NCI-H2029 (cell line): ENCODE measurements at regions not wholly inside any gene's neighbourhood (a gene's known extent, or its start where the extent isn't known, plus 50 kb on each side); places are given as distances from the start of the nearest gene placed in this dataset.
"Not testable (repeated sequence)": the region's sequence is repeated elsewhere in the genome, so short reads cannot be mapped to it uniquely, and the experiment has no call there.

ENCODE experiments used
- DNase-seq: peaks from one replicate; lab custom pipeline; 2025; lab: John Stamatoyannopoulos, UW

DNA sequence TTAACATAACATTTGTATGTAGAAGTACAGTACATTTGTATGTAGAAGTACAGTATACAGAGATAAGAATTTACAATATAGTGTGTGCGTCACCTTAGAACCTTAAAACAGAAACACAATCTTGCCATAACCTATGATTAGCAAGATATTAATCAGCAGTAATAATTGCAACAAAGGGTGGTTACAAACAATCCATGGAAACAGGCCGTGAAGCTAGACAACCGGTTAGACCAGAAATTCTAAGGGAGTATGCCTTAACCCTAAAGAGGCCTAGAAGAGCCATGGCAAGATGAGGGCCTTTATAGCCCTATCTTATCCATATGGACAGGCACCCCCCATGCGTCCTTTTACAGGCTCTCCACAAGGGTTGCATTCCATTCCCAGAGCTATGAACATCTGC lies 605.9 kb downstream of the KCNT2 start:
- not testable (repeated sequence) for DNase-seq

DNA sequence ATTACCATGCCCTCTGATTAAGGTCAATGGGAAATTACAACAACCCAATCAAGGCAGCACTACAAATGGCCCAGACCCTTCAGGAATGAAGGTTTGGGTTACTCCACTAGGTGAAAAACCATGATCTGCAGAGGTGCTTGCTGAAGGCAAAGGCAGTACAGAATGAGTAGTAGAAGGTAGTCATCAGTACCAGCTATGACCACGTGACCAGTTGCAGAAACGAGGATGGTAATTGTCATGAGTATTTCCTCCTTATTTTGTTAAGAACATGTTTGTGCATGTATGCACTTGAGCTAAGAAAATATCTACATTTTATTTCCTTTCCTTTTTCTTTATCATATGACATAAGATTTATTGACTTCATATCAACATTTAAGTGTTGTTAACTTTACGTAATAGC lies 607.1 kb downstream of the KCNT2 start:
- DNase-seq = no peak

DNA sequence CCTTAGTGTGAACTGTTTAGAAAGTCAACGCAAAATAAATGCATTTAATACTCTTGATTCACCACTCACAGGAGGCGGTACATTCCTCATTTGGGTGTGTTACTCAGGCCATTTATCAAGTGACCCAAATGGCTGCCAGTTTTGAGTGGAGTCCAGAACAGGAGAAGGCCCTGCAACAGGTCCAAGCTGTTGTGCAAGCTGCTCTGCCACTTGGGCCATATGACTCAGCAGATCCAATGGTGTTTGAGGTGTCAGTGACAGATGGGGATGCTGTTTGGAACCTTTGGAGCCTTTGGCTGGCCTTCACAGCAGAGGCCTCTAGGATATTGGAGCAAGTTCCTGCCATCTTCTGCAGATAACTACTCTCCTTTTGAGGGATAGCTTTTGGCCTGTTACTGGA lies 609.2 kb downstream of the KCNT2 start:
- DNase-seq = no peak

DNA sequence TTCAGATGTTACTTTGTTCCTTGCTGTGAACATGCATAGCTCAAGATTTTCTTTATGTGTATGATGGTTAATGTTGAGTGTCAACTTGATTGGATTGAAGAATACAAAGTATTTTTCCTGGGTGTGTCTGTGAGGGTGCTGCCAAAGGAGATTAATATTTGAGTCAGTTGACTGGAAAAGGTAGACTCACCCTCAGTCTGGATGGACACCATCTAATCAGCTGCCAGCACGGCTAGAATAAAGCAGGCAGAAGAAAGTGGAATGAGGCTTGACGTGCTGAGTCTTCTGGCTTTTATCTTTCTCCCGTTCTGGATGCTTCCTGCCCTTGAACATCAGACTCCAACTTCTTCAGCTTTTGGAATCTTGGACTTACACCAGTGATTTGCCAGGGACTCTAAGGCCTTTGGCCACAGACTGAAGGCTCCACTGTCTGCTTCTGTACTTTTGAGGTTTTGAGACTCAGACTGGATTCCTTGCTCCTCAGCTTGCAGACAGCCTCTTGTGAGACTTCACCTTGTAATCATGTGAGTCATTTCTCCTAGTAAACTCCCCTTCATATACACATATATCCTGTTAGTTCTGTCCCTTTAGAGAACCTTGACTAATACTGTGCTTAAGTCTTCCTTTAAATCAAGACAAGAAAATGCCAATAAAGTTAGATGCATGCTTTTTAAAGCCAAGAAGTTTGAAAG lies 626.6 kb downstream of the KCNT2 start:
- DNase-seq = no peak

DNA sequence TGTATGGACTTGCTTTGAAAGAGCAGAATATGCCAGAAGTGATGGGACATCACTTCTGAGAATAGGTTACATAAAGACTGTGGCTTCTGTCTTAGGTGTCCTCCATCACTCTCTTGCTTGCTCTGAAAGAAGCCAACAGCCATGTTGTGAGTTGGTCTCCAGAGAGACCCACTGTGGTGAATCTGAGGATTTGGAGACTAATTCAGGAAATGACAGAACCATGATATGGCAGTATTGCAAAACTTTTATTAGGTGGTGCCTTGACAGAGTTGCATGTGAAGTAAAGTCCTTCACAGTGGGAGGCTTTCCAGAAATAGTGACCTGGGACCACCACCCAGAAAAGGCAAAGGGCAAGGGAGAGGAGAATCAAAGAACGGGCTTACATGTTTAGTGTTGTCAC lies 628.6 kb downstream of the KCNT2 start:
- no peak for DNase-seq

DNA sequence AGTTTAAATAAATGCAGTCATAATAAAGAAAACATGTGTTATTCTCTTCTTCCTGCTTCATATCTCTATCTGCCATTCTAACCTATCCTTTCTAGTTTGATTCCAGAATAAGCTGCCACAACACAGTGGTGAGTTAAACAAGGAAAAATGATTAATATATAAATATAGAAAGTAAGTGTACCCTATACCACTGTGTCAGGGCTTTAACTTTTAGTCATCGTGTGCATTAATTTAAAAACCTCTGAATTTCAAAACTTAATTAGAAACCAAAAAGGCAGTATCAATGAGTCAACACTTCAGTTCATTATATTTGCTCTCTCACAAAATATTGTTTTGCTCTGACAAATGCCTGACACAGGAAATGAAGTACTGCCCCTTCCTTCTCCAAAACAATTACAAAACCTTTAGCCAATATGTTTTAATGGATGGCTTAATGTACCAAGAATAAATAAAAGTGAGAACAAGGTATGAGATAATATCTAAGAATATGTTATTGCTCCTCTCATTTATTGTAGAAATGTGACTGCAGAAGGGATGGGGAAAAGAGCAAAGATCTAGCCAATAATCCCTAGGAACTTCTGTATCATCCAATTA lies 634.8 kb downstream of the KCNT2 start:
- DNase-seq = no peak

DNA sequence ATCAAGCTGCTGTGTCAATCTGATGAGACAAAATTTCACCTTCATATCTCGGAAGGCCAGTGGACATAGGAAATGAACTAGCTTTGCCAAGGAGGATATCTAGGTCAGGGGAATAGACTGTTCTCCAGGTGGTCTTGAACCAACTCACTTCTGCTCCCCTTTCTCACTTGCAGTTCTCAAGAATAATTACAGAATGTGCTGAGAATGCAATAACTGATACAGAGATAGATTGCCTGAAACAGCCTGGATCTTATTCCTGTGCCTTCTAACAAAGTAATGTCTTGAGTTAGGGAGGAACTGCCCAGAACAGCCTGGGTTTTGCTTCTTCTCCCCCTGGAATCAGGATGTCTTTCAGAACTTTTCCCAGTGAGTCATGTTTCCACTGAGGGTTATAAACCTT lies 636.7 kb downstream of the KCNT2 start:
- DNase-seq = no peak

DNA sequence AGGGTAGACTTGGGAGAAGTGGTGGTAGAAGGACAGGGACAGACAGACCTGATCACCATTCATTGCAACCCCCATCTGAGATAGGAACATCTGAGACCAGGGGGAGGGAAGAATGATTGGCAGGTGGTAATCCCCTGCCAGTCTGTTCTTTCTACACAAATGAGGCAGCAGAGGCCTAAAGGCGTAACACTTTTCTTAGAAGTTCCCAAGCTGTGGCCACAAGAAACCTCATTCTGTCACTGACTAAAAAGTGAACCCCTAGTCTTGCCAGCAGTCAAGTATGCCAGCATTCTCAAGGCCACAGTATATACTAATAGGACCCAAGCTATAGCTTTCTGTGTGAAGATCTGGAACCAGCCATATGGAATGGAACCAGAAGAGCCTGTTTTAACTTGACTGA lies 638.0 kb downstream of the KCNT2 start:
- DNase-seq = no peak

DNA sequence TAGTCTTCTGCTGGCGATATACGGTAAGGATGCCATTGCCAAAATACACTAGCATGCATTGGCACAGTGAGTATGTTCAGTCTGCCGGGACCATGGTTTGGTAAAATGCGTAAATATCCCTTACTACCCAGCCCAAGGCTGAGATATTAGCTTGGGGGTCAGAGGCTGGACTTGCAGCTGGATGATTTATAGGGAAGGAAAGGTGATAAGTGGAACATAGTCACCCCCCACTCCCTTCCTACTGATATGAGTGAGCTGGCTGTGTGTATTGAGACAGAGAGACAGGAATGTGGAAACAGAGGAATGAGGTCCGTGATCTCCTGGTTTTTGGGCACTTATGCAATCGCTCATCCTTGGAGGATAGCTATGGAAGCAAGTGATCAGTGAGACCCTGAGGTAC lies 642.8 kb downstream of the KCNT2 start:
- no peak for DNase-seq

DNA sequence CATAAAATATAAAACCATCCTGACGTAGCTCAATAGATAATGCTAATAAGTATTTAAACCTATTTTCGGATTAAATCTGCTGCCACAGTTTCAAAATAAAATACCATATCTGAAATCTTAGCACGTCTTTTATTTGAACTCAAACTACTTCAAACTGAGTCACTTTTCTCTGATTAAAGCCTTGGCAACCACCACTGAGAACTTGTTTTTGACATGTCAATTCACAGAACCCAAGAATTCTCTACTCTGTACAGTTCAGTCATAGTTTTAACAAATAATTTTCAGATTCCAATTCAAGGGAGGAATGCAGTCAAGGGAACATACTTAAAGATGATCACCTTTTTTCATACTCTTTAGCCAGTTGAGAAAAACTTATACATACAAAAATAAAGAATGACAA lies 643.2 kb downstream of the KCNT2 start:
- DNase-seq = no peak

DNA sequence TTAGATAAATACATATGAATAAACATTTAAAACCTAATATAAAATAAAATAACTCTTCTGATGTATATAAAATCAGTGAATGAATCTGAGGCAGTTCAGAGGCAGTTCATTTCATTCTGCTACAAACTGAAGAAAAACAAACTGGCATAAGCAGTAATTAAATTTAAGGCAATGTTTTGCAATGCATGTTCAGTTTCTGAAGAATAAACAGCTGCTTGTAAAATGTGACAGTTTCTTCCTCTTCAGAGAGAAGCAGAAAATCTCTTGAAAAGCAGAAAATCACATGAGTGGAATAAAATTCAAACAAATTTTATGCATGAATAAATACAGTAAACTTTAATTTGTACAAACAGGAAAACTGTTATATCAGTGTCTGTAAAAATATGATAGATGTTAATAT lies 643.7 kb downstream of the KCNT2 start:
- no peak for DNase-seq

DNA sequence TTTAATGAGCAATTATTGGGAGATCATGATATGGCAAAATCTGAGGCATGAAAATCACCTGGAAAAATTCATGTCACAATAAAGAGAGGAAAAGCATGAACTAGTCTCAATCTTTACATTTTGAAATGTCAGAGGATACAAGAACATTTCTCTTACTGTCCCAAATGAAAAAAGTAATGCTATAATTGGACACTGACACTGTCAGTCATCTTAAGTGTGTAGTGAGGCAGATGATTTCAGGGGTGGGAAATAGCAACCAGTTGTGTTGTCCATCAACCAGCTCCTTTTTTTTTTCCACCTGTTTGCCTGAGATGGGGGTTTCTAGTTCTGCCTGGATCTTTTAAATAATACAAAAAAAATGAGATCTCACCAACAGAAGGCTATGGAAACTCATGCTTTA lies 646.2 kb downstream of the KCNT2 start:
- no peak for DNase-seq

DNA sequence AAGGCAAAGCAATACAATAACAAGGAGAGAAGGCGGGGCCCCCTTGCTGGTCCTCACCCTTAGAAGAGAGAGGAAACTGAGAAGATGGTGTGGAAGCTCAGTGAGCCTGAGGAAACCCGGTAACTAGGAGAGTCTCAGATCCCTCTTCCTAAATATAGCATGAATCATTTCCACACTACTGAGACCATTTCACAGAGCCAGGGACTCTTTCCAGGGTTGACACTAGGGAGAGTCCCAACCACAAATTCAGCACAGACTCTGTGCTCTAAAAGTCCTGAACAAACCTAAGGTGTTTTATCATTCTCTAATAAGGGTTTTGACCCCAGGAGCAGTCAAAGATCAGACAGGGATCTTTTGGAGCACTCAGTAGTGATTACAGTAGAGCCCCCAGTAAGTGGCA lies 647.7 kb downstream of the KCNT2 start:
- no peak for DNase-seq

DNA sequence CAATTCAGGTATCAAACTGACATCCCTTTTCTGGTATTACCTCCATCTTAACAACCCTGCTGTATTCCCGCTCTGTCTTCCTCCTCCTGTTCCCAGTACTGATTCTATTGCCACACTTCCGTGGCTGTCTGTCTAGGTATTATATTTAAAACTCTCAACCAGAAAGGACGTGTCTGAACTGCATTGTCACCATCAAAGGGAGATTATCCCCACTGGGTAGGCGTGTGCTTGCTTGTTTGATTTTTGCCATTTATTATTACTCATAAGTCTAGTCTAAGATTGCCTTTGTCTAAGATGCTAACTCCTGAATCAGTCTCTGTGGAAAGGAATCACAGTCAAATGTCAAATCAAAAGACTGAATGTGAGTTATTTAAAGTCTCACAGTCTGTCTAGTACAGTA lies 650.1 kb downstream of the KCNT2 start:
- no peak for DNase-seq

DNA sequence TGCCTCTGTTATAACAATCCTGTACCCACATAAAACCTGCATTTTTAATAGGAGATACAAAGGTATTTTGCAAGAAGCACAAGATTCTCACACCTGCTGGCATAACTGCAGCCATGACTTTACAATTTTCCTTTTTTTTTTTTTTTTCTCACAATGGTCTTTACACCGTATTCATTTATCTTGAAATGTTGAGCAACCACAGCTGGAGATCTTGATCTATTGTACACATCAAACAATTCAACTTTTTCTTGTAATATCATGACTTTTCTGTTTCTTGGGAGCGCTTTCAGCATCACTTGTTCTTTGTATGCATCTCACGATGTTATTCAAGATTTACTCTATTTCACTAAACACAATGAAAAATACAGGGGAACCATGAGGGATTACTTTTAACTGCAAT lies 651.4 kb downstream of the KCNT2 start:
- no peak for DNase-seq

DNA sequence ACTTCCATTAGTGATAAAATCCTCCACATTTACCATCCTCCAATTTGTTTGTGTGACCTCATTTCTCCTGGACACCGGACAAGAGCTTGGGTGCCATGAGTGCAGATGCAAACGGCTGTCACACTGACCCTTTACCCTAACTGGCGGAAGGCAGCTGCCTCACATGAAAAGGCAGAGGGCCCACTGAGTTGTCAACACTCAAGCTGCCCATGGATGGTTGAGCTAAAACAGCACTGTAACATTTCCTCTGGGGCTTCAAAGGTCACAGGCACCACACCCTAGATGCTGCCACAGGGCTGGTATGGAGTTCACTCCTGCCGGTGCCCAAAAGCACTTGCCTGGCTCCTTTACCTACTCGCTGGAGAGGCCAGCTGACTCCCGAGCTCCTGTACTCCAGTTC lies 653.4 kb downstream of the KCNT2 start:
- no peak for DNase-seq

DNA sequence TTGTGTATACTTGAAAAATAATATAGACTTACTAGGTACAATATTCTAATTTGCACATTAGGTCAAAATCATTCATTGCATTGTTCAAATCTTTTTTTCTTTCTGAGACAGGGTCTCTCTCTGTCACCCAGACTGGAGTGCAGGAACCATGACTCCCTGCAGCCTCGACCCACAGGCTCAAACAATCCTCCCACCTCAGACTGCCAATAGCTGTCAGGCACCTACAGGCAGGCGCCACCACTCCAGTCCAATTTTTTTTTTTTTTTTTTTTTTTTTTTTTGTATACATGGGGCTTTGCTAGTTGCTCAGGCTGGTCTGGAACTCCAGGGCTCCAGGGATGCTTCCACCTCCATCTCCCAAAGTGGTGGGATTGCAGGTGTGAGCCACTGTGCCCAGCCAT lies 656.9 kb downstream of the KCNT2 start:
- no peak for DNase-seq

DNA sequence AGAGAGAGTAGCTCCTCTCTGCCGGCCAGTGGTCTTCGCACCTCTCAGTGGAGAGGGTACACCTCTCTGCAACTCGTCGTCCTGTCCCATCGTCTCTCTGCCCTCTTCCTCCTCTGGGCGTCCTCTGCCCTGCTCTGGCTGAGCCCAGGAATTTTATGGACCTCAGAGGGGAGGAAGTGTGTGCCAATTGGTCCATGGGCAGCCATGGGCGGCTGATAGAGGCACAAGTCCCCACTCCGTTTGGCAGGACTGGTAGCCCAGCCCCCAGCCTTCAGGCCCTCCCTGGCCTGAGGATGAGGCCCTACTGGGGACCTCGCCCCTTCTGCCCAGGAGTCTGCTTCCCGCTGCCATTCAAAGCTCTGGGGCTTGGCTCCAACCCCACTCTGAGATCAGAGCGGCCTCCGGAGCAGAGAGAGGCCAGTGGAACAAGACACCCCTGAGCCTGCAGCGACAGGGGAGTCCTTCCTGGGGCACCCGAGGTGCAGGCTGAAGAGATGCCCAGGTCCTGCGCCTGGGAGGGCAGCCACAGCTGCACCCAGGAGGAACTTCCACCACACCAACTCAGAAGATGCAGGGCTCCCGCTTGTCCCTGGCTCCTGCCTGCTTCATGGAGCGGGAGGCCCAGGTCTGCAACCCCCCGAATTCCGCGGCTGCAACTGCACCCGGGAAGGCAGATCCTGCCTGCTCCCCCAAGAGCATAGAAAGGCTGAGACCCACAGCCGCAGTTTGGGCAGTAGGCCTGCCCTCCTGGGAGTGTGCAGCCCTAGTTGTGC lies 659.9 kb downstream of the KCNT2 start:
- DNase-seq = no peak

DNA sequence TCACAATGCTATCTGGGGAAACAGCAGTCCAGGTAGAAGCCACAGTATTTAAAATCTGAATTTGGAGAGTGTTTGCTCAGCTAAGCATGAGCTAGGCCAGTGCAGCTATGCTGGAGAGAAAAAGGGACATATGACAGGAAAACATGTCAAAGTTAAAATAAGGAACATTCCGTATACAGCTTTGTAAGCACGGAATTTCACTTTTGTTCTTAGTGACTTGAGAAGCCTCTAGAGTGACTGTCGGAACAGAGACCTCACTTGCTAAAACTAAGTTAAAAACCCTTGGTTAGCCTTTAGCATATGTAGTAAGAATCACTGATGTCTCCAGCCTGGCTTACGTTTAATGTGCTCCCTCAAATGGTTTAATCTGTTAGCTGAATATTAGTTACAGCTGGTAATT lies 661.7 kb downstream of the KCNT2 start:
- no peak for DNase-seq

DNA sequence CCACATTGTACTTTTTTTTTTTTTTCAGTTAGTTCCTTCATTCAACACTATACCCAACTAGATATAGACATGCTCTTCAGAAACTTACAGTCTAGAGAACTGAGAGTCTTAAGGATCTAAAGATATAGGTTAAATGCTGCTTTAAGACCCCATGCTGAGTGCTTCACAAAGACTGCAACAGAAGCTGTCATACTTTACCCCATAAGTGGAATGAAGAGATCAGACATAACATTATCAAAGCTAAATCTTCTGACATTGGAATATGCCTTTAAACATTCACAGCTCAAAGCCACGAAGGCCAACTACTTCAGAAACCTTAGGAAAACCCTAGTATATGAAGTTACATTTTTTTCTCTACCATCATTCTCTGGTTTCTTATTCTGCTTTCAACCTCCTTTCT lies 666.4 kb downstream of the KCNT2 start:
- no peak for DNase-seq

DNA sequence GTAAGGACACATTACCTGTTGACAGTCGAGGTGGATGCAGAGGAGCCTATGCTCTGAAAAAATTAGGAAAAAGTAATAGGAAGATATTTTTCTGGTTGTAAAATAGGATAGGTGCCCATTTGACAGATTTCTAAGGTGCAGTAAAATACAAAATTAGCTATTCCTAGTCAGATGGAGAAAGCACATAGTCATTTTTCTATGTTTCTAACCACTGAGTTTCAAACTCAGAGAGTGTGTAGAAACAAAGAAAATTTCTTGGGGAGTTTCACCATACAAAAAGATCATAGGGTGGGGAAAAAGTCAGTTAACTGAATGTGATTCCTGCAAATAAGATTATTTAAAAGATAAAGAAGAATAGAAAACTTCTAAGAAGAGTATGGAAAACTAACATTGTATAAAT lies 666.9 kb downstream of the KCNT2 start:
- no peak for DNase-seq

DNA sequence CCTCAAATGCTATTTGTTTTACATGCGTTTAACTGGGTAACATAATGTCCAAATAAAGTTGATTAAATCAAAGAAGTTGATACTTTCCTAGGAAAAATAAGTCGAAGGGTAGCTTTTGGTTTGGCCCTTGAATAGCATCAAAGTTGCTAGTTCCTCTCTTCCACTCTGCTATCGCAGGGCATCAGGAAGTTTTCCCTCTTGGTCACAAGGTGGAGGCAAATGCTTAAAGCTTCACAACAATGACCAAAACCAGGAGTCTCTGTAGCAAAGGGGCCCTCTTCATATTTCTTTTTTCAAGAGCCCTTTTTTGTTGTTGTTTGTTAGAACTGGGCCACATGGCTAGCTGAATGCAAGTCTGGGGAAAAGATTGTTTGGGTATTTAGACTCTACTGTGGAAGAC lies 668.4 kb downstream of the KCNT2 start:
- DNase-seq = no peak

DNA sequence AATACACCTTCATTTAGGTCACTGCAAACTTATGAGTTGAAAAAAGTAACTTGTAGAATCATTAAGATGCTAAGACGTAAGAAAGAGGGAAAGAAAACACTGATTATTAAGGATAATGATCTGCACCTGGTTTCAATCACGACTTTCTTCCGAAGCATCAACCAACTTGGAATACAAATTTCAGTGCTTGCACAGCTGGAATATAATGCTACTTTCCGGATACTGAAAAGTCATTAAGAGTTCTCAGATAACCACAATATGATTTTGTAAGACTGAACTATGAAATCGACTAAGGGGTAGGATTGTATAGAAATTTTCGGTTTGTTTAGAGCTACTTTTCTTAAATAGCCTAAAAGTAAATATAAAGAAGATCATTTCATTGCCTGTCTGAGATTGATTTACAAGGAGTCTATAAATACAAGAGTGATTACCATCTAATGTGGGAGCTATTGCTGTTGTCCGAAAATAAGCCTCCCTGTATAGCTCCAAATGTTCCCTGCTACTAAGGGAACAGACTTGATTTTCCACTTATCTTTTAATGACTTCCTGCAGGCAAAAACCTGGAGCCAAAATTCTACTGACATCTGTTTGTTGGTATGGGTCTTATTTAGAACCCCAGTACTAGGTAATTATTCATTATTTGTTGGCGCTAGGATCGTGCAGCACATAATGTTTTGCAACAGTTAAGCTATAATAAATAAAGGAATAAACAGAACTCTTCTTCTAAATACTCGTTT lies 673.3 kb downstream of the KCNT2 start:
- DNase-seq = no peak
